ENCODE measurements at regions not wholly inside any gene's neighbourhood (a gene's known extent, or its start where the extent isn't known, plus 50 kb on each side); places are given as distances from the start of the nearest gene placed in this dataset.

DNA sequence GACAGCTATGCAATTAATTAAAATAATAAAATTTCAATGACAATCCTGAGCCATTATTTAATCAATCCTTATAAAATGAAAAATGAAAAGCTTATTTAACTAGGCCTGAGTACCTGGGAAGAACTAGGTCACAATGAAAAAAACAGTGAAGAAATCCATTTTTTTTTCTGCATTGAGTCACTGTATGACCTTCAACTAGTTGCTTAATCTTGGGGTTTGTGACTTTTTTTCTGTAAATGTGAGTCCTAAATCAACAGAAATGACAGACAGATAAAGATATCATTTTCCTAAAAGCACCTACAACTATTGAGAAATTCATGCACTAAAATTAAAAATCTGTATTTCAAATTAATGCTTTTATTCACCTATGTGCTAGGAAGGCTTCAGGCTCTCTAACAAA, 96.8 kb downstream of the TMEM26 start:
- no peak for DNase-seq

DNA sequence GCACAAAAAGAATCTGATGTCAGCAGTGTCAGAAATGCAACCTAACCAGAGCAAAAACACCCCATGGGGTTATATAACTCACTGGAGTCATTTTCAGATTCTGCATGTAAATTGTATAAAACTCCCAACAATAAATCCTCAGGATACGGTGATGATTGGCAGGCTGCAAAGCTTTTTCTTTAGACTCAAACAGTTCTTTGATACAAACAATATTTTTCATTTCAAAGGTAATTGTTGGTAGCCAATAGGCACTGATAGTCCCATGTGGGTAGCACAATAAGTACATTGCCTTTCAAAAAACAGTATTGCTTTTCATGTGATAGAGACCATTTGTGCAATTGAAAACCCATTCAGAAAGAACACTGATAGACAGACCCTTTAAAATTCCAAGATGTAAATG, 98.0 kb downstream of the TMEM26 start:
- DNase-seq: no peak

DNA sequence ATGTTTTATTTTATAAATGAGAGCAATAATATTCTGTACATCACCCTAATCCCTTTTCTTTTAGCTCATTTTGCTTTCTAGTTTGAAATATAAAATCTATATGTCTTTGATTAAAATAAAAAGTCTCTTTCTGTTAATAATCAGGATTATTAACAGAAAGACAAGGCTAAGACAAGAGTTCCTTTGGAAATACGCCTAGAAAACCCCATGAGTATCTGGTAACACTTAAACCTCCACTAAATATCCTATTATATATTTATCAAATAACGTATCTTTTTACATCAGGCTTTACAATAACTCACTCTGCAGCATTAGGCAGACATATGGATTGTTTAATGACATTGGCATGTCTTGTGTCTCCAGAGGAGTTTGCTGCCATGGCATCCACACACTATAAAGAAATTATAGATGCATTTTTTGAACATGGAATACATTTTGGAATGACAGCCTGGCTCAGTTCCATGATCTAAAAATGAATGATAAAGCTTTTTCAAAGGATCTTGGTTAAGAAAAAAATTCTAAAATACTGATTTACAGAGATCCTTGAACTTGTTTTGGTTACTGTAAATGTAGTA, 98.7 kb downstream of the TMEM26 start:
- DNase-seq: no peak

DNA sequence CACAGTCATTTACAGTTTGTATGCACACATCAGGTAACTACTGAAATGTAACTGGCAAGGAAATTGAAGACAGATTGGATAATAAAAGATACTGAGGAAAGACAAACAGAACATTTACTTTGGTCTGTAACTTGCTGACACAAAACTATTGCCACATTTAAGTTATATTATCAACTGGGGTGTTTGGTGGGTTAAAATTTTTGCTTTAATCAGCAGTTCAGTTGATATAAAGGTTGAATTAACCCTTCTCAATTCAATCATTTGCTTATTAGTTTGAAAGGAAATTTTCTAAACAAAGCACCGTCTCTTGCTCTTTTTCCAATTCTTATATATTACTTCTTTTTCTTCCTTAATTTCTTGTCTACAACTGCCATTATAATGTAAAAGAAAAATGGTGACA, 102.4 kb downstream of the TMEM26 start:
- no peak for DNase-seq

DNA sequence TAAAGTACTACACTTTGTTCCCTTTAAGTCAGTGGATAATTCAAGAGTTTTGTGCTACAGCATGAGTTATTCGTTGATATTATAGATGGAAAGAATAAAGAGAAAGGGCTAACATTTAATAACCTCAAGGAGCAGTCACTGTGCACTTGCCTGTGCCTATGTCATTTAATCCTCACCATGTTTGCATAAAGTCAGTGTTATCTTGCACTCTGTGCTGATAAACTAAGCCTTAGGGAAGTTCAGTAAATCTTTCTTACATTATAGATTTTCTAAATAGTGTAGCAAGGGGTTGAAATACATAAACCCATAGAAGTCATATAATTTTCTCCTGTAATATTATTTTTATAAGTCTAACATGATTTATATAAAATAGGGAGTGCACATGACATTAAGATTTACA, 103.1 kb downstream of the TMEM26 start:
- no peak for DNase-seq

DNA sequence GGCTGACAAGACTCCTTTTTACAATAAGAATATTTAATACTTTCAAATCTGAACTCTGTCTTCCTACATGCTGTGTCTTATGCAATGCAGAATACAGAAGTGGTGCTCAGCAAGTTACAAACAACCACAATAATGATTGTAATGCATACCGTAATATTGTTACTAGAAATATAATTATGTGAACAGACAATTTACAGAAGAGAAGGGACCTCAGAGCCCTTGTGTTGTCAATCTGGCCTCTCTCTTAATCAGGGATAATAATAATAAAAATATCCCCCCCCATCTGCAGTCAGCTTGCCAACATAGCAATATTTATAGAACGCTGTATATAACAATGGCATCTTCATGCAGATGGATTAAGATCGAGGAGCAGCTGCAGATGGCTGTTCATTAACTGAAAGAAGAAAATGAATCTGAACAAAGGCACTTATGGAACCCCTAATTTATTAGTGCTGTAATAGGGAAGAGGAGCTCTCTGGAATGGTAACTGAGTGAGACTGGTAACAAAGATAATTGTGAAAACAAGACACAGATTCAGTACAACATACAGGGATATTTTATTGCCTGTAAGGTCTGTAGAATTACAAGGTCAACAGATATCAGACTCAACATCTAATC, 106.3 kb downstream of the TMEM26 start:
- DNase-seq: no peak

DNA sequence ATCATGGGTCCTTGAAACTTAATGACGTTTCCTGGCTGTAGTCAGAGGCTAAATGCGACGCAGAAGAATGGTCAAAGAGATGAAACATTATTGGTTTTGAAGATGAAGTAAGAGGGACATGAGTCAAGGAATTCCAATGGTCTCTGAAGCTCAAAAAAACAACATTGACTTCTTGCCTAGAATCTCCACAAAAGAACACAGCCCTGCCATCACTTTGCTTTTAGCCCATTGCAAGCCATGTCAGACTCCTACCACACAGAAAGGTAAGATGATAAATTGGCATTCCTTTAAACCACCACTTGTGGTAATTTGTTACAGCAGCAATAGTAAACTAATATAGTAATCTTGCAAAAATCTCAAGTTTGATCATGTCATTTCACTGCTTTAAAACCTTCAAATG, 109.4 kb downstream of the TMEM26 start:
- no peak for DNase-seq

DNA sequence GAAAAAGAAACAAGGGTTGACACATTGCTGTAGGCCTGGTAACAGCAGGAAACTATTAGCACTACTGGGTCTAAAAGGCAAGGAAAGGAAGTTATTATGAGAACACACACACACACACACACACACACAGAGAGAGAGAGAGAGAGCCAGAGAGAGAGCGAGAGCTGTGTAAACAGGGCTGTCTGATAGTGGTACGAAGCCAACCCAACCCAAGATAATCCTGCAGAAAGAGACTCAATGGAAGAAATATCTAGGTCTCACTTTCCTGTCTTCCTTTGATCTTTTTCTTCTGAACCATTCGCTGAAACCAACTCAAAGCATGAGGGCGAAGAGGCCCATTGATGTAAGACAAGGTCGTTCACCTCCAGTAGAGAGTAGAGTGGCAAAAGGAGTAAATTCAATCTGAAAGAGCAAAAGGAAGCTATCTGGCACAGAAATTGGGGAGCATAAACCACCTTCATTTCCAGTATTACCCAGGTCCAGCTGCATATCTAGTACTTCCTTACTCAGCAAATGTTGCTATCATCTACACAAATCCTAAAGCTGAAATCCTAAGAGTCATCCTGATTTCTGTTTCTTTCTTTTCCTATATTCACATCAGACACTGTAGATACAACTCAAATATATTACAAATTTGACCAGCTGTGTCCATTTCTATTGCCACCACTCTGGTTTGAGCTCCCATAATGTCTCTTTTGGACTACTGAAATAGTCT, 110.2 kb downstream of the TMEM26 start:
- DNase-seq: no peak

DNA sequence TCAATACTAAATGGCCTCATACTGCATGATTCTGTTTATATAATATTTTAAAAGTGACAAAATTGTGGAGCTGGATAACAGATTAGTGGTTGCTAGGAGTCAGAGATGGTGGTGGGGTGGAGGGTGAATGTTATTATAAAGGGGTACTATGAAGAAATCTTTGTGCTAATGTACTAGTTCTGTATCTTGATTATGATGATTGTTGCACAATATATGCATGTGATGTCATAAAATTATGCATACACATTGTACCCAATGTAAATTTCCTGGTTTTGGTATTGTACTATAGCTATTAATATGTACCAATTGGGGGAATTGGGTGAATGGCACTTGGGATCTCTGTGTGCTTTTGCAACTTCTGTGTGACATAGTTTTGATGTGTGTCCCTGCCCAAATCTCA, 112.2 kb downstream of the TMEM26 start:
- no peak for DNase-seq

DNA sequence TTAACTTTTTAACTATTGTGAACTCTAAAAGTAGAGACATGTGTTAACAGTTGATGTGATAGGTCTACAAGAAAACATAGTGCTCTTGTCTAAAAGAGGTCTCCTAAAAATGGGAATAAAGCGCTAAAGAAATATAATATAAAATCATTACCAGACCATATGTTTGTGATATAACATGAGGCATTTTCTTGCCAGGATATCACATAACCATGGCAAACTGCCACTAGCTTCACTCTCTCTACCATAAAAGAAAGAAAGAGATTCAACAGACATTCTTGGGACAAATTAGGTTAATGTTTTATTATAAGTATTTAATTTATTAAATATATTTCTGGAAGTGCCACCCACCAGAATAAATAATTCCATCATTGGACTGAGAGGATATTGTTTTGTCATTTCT, 115.0 kb downstream of the TMEM26 start:
- no peak for DNase-seq

DNA sequence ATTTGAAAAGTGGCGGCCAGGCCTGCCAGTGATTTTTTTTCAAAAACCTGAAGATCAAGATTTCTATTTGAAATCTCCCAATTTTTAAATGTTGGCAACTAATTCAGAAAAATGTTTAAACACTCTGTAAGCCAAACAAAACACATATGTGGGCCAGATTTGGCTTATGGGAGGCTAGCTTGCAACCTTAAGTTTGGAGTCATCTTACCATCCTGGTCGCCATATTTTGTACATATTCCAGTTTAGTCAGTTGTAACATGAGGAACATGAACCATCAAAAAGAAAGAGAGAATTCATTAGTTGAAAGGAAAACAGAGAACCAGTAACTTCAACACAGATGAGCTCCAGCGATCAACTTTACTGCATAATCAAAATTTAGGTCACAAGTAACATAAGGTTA, 115.4 kb downstream of the TMEM26 start:
- no peak for DNase-seq

DNA sequence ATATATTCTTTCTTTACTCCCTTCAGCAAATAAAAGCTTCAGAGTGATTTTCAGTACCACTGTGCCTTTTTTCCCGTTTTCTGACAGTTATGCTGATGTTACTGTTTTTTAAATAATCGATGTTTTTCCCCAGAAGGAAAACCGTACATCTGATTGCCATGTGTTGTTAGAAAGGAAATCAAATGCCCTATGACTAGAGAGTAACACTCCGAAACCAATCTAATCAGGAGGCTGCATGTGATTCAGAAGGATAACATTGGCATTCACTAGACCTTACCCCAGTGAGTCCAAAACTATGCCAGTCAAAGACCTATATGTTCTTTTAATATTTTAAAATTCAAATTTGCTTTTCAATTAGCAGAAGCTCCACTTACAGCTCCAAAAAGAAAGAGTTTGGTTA, 116.3 kb downstream of the TMEM26 start:
- DNase-seq: no peak

DNA sequence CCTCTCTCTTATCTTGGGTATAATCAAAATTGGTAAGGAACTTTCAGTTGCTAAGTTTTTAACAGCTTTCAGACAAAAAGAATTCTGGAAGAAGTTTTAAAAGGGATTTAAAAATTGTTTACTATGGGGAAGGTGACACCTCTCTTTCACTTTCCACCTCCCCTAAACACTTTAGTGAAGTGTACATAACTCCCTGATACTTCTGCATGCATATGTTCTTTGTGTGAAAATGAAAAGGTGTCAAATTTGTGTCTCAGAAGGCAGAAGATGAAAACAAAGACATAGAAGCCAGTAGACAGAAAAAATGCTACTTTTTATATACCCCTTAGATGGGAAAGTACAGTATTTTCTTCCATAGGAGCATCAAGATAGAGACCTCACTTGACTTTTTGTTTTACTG, 117.8 kb downstream of the TMEM26 start:
- no peak for DNase-seq

DNA sequence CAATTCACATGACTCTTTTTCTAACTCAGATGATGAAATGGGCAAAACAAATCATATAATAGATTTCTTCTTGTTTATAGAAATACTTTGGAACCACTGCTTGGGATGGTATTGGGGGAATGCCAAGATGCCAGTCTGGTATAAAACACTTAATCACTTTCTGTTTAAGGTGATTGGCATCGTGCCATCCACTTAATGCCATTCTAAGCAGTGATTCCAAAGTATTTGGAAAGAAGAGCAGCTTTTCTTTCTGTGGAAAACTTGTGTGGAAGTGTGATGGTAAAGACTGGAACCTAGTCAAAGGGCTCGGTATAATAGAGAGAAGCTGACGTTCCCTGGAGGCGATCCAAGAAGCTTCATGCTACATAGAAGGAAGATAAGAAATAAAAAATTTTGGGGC, 120.6 kb downstream of the TMEM26 start:
- no peak for DNase-seq

DNA sequence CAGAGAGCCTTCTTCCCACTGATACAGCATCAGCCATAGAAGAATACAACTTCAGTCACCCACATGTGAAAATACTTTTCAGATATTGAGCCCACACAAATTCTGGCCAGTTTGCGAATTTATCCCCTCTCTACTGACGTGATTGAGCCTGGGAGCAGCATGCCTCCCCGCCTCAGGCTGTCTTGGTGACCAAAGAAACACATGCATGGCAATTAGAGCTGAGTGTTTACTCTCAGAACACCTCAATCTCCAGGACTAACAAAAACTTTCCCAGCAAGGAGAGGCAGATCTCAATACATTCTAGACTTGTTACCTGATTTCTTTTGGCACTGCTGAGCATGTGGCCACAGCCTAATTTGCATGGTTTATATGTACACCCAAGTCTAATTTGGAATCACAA, 122.5 kb downstream of the TMEM26 start:
- DNase-seq: no peak

DNA sequence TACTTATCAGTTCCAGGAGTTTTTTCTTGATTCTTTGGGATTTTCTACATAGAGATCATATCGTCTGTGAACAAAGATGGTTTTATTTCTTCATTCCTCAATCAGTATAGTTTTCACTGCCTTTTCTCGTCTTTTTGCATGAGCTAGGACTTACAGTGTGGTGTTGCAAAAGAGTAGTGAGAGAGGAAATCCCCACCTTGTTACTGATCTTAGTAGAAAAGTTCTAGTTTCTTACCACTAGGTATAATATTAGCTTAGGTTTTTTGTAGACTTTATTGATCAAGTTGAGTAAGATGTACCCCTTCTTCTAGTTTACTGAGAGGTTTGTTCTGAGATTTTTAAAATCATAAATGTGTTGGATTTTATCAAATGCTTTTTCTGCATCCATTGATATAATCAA, 123.3 kb downstream of the TMEM26 start:
- no peak for DNase-seq

DNA sequence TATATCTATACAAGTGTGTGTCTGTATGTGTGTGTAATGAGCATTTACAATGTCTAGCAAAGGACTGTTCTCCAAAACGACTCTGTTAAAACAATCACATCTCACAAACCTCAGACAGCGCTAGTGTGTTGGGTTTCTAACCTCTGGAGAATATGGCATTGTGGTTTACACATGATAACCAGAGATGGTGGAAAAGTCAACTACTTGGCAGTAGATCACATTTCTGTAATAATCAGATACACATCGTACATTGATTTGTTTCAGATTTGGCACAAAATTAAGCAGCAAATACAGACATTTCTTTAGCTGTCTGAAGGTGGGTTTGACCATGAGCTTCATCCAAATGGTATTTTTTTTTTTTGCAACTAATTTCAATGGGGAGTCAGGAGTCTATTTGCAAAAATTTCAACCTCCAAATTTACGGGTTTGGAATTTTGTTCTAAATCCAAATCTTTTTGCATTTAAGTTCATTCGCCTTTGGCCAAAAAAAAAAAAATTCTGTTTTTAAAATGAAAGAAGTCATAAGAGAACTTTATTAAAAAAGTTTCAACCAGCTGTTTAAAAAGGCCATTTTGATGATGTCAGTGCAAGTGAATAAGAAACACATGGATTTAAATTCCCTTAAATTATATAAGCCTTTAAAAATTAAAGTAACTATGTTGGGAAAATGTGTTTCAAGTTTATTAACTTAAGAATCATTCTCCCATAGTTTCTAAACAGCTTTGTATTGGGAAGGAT, 127.8 kb downstream of the TMEM26 start:
- no peak for DNase-seq

DNA sequence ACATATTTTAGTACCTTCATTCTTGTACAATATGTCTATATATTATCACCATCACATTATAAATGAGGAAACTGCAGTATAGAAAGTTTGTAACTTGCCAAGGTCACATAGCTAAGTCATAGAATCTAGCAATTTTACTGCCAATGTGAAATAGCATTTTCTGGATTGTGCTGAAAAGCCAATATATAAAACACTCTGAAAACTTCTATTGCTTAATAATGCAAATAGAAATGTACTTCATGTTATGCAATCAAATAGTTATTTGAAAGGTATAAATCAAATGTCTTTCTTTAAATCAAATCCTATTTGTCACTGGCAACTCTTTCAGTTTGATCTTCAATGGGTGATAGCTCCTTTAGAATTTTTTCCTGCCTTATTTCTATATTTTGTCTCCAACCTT, 129.5 kb downstream of the TMEM26 start:
- no peak for DNase-seq

DNA sequence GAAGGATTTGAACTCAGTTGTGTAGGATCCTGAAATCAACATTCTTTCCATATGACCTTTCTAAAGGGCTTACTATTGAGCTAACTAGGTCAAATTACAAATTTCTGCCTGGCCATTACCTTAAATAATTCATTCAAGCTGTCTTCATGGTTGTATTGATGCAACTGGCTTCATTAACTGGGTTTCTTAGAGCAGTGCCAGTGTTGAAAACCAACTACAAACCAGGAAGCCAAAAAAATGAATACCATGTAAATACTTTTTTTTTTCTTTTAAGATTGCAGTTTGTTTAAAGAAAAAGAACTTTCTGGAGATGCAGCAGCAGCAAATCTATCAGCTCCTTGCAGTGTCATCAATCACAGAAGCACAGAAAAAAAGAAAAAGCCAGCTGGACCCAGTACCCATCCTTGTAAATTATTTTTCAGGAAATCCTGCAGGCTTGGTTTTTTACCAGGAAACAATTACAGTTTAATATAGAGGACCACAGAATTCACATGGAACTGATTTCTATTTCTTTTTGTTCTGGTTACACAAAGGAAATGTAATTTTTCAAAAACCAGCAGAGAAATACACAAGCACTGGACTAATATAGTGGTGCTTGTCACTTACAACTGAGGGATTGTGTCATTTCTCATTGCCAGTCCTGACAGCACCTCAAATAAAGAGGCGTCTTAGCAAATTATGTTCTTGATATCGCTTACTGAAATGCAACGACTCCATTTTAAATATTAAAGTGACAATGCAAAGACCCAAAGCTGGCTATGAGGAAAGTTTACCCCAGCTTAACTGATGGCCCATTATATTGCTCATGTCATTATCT, 131.9 kb downstream of the TMEM26 start:
- no peak for DNase-seq

DNA sequence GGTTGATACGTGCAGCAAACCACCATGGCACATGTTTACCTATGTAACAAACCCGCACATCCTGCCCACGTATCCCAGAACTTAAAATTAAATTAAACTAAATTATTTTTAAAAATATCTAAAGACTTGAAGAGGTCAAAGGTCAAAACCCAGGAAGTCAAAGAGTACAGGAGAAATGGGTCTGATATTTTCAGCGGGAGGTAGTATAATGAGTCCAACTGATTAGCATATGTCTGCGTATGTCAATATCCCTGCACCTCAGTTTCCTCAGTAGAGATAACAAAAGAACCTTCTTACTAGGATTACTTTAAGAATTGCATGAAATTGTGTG, 133.0 kb downstream of the TMEM26 start:
- DNase-seq: no peak

DNA sequence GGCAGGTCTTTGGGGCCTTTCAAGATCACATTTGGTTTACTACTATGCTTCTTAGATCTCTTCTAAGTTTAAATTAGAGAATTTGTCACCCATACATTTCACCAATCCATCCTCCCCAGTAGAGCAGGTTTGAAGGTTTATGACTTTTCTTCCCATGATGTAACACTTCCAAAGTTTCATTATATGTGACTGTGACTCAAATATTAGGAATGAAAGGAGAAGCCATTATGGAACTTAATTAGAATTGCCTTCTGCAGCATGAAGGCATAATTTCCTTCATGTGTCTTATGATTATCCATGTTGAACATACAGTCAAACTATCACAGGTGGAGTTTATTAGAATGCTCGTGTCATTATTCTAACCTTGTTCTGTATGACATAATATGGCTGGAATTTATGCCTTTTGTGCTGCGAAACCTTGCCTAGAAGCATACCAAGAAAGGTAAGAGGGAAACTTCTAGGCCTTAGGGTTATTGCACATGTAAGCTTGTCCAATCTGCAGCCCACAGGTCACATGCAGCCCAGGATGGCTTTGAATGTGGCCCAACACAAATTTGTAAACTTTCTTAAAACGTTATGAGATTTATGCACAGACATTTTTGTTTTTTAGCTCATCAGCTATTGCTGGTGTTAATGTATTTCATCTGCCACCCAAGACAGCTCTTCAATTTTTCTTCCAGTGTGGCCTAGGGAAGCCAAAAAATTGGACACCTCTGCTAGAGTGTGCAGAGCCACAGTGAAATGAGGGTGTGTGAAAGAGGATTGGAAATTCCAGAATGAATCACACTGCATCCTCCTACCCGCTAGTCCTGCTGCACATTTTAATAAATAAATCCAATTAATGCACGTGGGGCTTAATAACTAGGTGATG, 133.6 kb downstream of the TMEM26 start:
- DNase-seq: no peak

DNA sequence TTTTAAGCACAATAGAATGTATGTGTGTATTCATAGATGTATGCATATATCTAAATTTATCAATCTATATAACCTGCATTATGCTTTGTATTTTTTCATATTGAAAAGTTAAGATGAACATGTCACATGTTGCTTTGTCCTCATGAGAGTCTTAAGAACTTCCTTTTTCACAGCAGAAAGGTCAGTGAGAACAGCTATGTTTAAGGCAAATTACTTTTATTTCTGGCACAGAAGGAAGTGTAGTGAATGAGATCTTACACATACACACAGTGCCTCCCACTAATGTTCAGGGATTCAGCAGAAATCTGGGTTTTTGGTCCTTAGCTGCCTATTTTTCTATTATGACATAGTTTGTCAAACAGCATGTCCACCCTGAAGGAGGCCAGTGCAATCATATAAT, 134.8 kb downstream of the TMEM26 start:
- DNase-seq: no peak

Measured in NCI-H2081 (cell line).